Panc1 (cell line): ENCODE measurements at regions not wholly inside any gene's neighbourhood (a gene's known extent, or its start where the extent isn't known, plus 50 kb on each side); places are given as distances from the start of the nearest gene placed in this dataset.

Experiments
- POLR2AphosphoS5 ChIP-seq: IDR thresholded peaks from 2 replicates; pipeline ENCODE4 v1.6.1; 2012; ENCODE audit warnings: mild to moderate bottlenecking, low read depth, low read length, moderate library complexity
- TCF7L2 ChIP-seq: IDR thresholded peaks from 2 replicates; pipeline ENCODE4 v1.6.1; 2011; ENCODE audit warnings: mild to moderate bottlenecking, low read depth, low read length, inconsistent platforms
- TF ChIP-seq, protein P1 (sequence below): fragments of 450-650 bp; IDR thresholded peaks from 2 replicates; pipeline ENCODE4 v1.5.1; 2017; ENCODE audit warnings: mild to moderate bottlenecking

DNA sequence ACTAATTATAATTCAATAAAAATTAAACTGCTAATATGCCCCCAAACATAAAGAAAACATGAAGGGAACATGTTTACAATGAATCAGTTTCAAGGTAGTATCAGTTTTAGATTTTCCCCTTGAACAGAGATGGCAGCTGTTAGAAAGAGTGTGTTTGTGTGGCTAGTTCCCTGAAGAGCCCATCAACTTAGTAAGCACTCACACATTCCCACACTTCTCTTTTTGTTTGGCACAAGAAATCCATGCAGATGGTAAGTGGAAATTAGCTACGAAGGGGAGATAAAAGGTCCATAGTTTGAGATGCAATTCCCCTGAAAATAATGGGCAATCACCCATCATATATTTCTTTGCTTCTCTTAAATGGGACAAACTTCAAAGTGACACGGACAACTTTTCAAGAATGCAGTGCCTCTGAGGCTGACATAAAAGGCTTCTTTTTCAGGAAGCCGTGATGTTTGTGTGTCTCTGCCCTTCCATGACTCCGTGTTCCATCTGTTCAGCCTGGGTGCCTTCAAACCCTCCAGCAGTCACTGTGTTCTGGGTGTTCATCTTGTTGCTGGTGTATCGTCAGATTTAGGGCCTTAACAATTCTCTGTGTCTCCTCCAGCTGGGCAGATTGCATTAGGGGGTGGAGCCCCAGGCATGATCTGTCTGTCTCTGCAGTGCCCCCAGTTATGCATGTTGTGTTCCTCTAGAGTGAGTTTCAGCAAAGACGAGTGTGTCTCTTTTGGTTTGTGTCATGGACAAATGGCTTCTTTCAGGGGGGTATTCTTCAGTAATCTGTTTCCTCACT lies 259.5 kb upstream of the NPY start:
- TF ChIP-seq, protein P1, sequence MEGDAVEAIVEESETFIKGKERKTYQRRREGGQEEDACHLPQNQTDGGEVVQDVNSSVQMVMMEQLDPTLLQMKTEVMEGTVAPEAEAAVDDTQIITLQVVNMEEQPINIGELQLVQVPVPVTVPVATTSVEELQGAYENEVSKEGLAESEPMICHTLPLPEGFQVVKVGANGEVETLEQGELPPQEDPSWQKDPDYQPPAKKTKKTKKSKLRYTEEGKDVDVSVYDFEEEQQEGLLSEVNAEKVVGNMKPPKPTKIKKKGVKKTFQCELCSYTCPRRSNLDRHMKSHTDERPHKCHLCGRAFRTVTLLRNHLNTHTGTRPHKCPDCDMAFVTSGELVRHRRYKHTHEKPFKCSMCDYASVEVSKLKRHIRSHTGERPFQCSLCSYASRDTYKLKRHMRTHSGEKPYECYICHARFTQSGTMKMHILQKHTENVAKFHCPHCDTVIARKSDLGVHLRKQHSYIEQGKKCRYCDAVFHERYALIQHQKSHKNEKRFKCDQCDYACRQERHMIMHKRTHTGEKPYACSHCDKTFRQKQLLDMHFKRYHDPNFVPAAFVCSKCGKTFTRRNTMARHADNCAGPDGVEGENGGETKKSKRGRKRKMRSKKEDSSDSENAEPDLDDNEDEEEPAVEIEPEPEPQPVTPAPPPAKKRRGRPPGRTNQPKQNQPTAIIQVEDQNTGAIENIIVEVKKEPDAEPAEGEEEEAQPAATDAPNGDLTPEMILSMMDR: no peak
- TF ChIP-seq TCF7L2: no peak
- no peak for TF ChIP-seq POLR2AphosphoS5
